K562 (cell line): ENCODE measurements at regions not wholly inside any gene's neighbourhood (a gene's known extent, or its start where the extent isn't known, plus 50 kb on each side); places are given as distances from the start of the nearest gene placed in this dataset.

Experiments
- CREB1 ChIP-seq, 2 experiments: sonication (generic) in 1 of 2; formaldehyde crosslinking in 1 of 2; IDR thresholded peaks; 2 replicates each; pipeline versions ENCODE4 v1.6.1 to v1.8.0; 2012 to 2022; ENCODE audit warnings: inconsistent platforms in 1 of 2, mild to moderate bottlenecking in 1 of 2, missing genetic modification reagents in 1 of 2, moderate library complexity in 1 of 2
- CTCF ChIP-seq, 3 experiments: IDR thresholded peaks in 2 of 3; conservative IDR thresholded peaks in 1 of 3; 2 replicates each; pipeline ENCODE4 v1.5.1; 2011 to 2012; ENCODE audit warnings: low read length in 3 of 3, mild to moderate bottlenecking in 3 of 3, control low read depth in 2 of 3, improper control_type of control experiment in 1 of 3, inconsistent platforms in 1 of 3, low read depth in 1 of 3, mixed read lengths in 1 of 3, moderate library complexity in 1 of 3; ENCODE audit not compliant: insufficient read depth in 2 of 3
- EGR1 ChIP-seq: fragments of 450-650 bp; conservative IDR thresholded peaks from 2 replicates; pipeline ENCODE4 v1.6.1; 2017; ENCODE audit warnings: mild to moderate bottlenecking
- JUN ChIP-seq, 2 experiments: sonication (generic) in 1 of 2; formaldehyde crosslinking in 1 of 2; IDR thresholded peaks; 2 replicates each; pipeline versions ENCODE4 v1.6.1 to v1.8.0; 2012 to 2022; ENCODE audit warnings: borderline replicate concordance in 2 of 2, mild to moderate bottlenecking in 2 of 2, improper control_type of control experiment in 1 of 2, low read depth in 1 of 2, low read length in 1 of 2, missing genetic modification reagents in 1 of 2
- KHSRP ChIP-seq: fragments of 450-650 bp; IDR thresholded peaks from 2 replicates; pipeline ENCODE4 v1.6.1; 2017
- MYC ChIP-seq, 2 experiments: fragments of 250-450 bp in 1 of 2; sonication (Bioruptor Pico) in 1 of 2; IDR thresholded peaks; 2 replicates each; pipeline versions ENCODE4 v1.5.1 to v1.6.1; 2012 to 2021; ENCODE audit warnings: low read depth in 2 of 2, borderline replicate concordance in 1 of 2, improper control_type of control experiment in 1 of 2, low read length in 1 of 2, mild to moderate bottlenecking in 1 of 2, moderate library complexity in 1 of 2
- RAD21 ChIP-seq, 2 experiments: fragments of 250-450 bp in 1 of 2; fragments of 450-650 bp in 1 of 2; sonication (Bioruptor Pico) in 1 of 2; formaldehyde crosslinking in 1 of 2; IDR thresholded peaks in 1 of 2; conservative IDR thresholded peaks in 1 of 2; 2 replicates each; pipeline versions ENCODE4 v1.4.0 to v1.8.0; 2020 to 2022; ENCODE audit warnings: mild to moderate bottlenecking in 2 of 2, moderate library complexity in 1 of 2
- SIN3A ChIP-seq, 2 experiments: fragments of 150-350 bp in 1 of 2; IDR thresholded peaks; 2 replicates each; pipeline ENCODE4 v1.6.1; 2011 to 2016; ENCODE audit warnings: borderline replicate concordance in 2 of 2, low read depth in 2 of 2, low read length in 2 of 2, mild to moderate bottlenecking in 2 of 2, moderate library complexity in 2 of 2; ENCODE audit not compliant: control insufficient read depth in 1 of 2
- TRIM28 ChIP-seq: fragments of 450-650 bp; IDR thresholded peaks from 2 replicates; pipeline ENCODE4 v1.6.1; 2017
- ZFP1 ChIP-seq: fragments of 450-650 bp; formaldehyde crosslinking; IDR thresholded peaks from 2 replicates; pipeline ENCODE4 v1.4.0; 2020; ENCODE audit warnings: mild to moderate bottlenecking, mixed read lengths
- ZNF174 ChIP-seq: fragments of 250-450 bp; sonication (Bioruptor Pico); IDR thresholded peaks from 2 replicates; pipeline ENCODE4 v1.4.0; 2020; ENCODE audit warnings: mild to moderate bottlenecking
- ZNF512 ChIP-seq: IDR thresholded peaks from 2 replicates; pipeline ENCODE4 v1.6.1; 2016; ENCODE audit warnings: missing genetic modification characterization, missing compliant biosample characterization
- TF ChIP-seq, protein P1 (sequence below), 2 experiments: fragments of 450-650 bp; formaldehyde crosslinking in 1 of 2; IDR thresholded peaks; 2 replicates each; pipeline versions ENCODE4 v1.4.0 to v1.6.1; 2014 to 2020; ENCODE audit warnings: mild to moderate bottlenecking in 2 of 2, borderline replicate concordance in 1 of 2, low read depth in 1 of 2
- TF ChIP-seq, protein P2 (sequence below): sonication (generic); formaldehyde crosslinking; IDR thresholded peaks from 2 replicates; pipeline ENCODE4 v1.8.1; 2023; ENCODE audit warnings: mild to moderate bottlenecking, missing genetic modification reagents

GRCh38 chr2:41598161-41598894, 449.5 kb upstream of the PKDCC start:
- TF ChIP-seq CTCF (IDR thresholded peaks at IDR 0.05 in 2 of 3, conservative IDR thresholded peaks at IDR 0.05 in 1 of 3; ENCODE audit: insufficient read depth in 2 of 3, low read depth in 1 of 3, low read length in 3 of 3), result no peak
- TF ChIP-seq RAD21 (CRISPR knock-in tag; conservative IDR thresholded peaks at IDR 0.05 in 1 of 2, IDR thresholded peaks at IDR 0.05 in 1 of 2), result no peak
- no peak for TF ChIP-seq ZNF512 (tag)
- no peak for TF ChIP-seq ZNF174 (CRISPR knock-in tag)
- no peak for TF ChIP-seq CREB1 (IDR thresholded peaks at IDR 0.05)
- TF ChIP-seq CREB1 (CRISPR knock-in tag; IDR thresholded peaks at IDR 0.05), result no peak
- TF ChIP-seq, protein P1, sequence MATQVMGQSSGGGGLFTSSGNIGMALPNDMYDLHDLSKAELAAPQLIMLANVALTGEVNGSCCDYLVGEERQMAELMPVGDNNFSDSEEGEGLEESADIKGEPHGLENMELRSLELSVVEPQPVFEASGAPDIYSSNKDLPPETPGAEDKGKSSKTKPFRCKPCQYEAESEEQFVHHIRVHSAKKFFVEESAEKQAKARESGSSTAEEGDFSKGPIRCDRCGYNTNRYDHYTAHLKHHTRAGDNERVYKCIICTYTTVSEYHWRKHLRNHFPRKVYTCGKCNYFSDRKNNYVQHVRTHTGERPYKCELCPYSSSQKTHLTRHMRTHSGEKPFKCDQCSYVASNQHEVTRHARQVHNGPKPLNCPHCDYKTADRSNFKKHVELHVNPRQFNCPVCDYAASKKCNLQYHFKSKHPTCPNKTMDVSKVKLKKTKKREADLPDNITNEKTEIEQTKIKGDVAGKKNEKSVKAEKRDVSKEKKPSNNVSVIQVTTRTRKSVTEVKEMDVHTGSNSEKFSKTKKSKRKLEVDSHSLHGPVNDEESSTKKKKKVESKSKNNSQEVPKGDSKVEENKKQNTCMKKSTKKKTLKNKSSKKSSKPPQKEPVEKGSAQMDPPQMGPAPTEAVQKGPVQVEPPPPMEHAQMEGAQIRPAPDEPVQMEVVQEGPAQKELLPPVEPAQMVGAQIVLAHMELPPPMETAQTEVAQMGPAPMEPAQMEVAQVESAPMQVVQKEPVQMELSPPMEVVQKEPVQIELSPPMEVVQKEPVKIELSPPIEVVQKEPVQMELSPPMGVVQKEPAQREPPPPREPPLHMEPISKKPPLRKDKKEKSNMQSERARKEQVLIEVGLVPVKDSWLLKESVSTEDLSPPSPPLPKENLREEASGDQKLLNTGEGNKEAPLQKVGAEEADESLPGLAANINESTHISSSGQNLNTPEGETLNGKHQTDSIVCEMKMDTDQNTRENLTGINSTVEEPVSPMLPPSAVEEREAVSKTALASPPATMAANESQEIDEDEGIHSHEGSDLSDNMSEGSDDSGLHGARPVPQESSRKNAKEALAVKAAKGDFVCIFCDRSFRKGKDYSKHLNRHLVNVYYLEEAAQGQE (IDR thresholded peaks at IDR 0.05; ENCODE audit: borderline replicate concordance), result no peak
- TF ChIP-seq, protein P1 (CRISPR knock-in tag; IDR thresholded peaks at IDR 0.05; ENCODE audit: low read depth), result no peak
- no peak for TF ChIP-seq SIN3A (IDR thresholded peaks at IDR 0.05; ENCODE audit: borderline replicate concordance in 2 of 2, control insufficient read depth in 1 of 2, low read depth in 2 of 2, low read length in 2 of 2)
- no peak for TF ChIP-seq ZFP1
- TF ChIP-seq MYC (IDR thresholded peaks at IDR 0.05; ENCODE audit: low read depth, low read length), result no peak
- TF ChIP-seq MYC (CRISPR knock-in tag; IDR thresholded peaks at IDR 0.05; ENCODE audit: borderline replicate concordance, low read depth), result no peak
- TF ChIP-seq, protein P2, sequence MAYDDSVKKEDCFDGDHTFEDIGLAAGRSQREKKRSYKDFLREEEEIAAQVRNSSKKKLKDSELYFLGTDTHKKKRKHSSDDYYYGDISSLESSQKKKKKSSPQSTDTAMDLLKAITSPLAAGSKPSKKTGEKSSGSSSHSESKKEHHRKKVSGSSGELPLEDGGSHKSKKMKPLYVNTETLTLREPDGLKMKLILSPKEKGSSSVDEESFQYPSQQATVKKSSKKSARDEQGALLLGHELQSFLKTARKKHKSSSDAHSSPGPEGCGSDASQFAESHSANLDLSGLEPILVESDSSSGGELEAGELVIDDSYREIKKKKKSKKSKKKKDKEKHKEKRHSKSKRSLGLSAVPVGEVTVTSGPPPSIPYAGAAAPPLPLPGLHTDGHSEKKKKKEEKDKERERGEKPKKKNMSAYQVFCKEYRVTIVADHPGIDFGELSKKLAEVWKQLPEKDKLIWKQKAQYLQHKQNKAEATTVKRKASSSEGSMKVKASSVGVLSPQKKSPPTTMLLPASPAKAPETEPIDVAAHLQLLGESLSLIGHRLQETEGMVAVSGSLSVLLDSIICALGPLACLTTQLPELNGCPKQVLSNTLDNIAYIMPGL, result no peak
- no peak for TF ChIP-seq JUN (IDR thresholded peaks at IDR 0.05; ENCODE audit: borderline replicate concordance, low read depth, low read length)
- no peak for TF ChIP-seq JUN (CRISPR knock-in tag; IDR thresholded peaks at IDR 0.05; ENCODE audit: borderline replicate concordance)
- no peak for TF ChIP-seq EGR1
- no peak for TF ChIP-seq KHSRP
- TF ChIP-seq TRIM28, result no peak
